Naive thymus-derived CD4-positive, alpha-beta T cell (primary cell): ENCODE measurements at regions not wholly inside any gene's neighbourhood (a gene's known extent, or its start where the extent isn't known, plus 50 kb on each side); places are given as distances from the start of the nearest gene placed in this dataset.
A peak's percentile ranks its signal among the peaks of the same experiment; 100 is the strongest.

Experiments
- ATAC-seq: fragments of 150-1000 bp; cut with Tn5 transposase; 2 replicates; pipeline ENCODE4 v1.10.0; 2021; ENCODE audit warnings: mild to moderate bottlenecking, moderate library complexity
- CTCF ChIA-PET: fragments of 350-600 bp; sonication (Branson Sonifier 250); formaldehyde crosslinking; loops from one replicate; lab custom pipeline; 2021; ENCODE audit warnings: antibody characterized with exemption; lab: Charles Lee
- POLR2A ChIA-PET: fragments of 350-600 bp; sonication (Branson Sonifier 250); formaldehyde crosslinking; loops from one replicate; lab custom pipeline; 2021; ENCODE audit warnings: antibody characterized with exemption, inconsistent platforms; lab: Charles Lee
- DNase-seq, 9 donors: peaks; one replicate each; pipeline versions ENCODE4 v3.0.0 to v3.0.0-alpha.2; 2020 to 2022; ENCODE audit warnings: mixed read lengths in 1 of 9
- H3K27ac ChIP-seq: one replicate; pipeline ENCODE4 v1.7.0; 2013; ENCODE audit warnings: mild to moderate bottlenecking, low read depth, low read length, moderate library complexity
- H3K27me3 ChIP-seq, 2 donors: one replicate each; pipeline ENCODE4 v1.7.0; 2013; ENCODE audit warnings: low read length in 2 of 2, mild to moderate bottlenecking in 2 of 2, moderate library complexity in 2 of 2; ENCODE audit not compliant: control insufficient read depth in 2 of 2, insufficient read depth in 2 of 2
- H3K36me3 ChIP-seq, 3 experiments: 1 replicate in 2 of 3; 2 replicates in 1 of 3; pipeline ENCODE4 v1.7.0; 2013; ENCODE audit warnings: low read length in 3 of 3, mild to moderate bottlenecking in 3 of 3, moderate library complexity in 1 of 3; ENCODE audit not compliant: insufficient read depth in 3 of 3, control insufficient read depth in 2 of 3
- H3K4me1 ChIP-seq, 2 donors: one replicate each; pipeline ENCODE4 v1.7.0; 2013; ENCODE audit warnings: low read length in 2 of 2, mild to moderate bottlenecking in 2 of 2, moderate library complexity in 1 of 2; ENCODE audit not compliant: control insufficient read depth in 2 of 2, insufficient read depth in 2 of 2
- H3K4me3 ChIP-seq: 2 replicates; pipeline ENCODE4 v1.7.0; 2013; ENCODE audit warnings: mild to moderate bottlenecking, low read length
- H3K9me3 ChIP-seq, 3 experiments: 1 replicate in 2 of 3; 2 replicates in 1 of 3; pipeline ENCODE4 v1.7.0; 2013; ENCODE audit warnings: low read length in 3 of 3; ENCODE audit not compliant: control insufficient read depth in 2 of 3
- H3K27ac Mint-ChIP-seq, 9 donors: one replicate each; pipeline ENCODE4 v1.8.0; 2020 to 2022; ENCODE audit warnings: mixed read lengths in 9 of 9, mild to moderate bottlenecking in 8 of 9, moderate library complexity in 5 of 9, inconsistent platforms in 2 of 9
- H3K27me3 Mint-ChIP-seq, 5 donors: one replicate each; pipeline ENCODE4 v1.8.0; 2021 to 2022; ENCODE audit warnings: mixed read lengths in 5 of 5, mild to moderate bottlenecking in 1 of 5
- H3K36me3 Mint-ChIP-seq, 5 donors: one replicate each; pipeline ENCODE4 v1.8.0; 2020 to 2022; ENCODE audit warnings: mixed read lengths in 5 of 5, mild to moderate bottlenecking in 3 of 5, inconsistent platforms in 1 of 5
- H3K4me1 Mint-ChIP-seq, 7 donors: one replicate each; pipeline ENCODE4 v1.8.0; 2020 to 2022; ENCODE audit warnings: mixed read lengths in 7 of 7, mild to moderate bottlenecking in 3 of 7, inconsistent platforms in 1 of 7
- H3K4me3 Mint-ChIP-seq, 10 donors: one replicate each; pipeline ENCODE4 v1.8.0; 2020 to 2022; ENCODE audit warnings: mild to moderate bottlenecking in 10 of 10, mixed read lengths in 10 of 10, moderate library complexity in 6 of 10, inconsistent platforms in 2 of 10
- H3K9me3 Mint-ChIP-seq, 11 donors: one replicate each; pipeline ENCODE4 v1.8.0; 2020 to 2022; ENCODE audit warnings: mixed read lengths in 11 of 11, mild to moderate bottlenecking in 4 of 11, inconsistent platforms in 1 of 11, moderate library complexity in 1 of 11
- intact Hi-C, 2 donors: fragments of 100-400 bp; cut with micrococcal nuclease; formaldehyde crosslinking; loops; one replicate each; pipeline ENCODE4 v1.15.1; 2023

GRCh38 chr6:121523628-121524027 is 88.2 kb downstream of the GJA1 start:
- H3K4me1 ChIP-seq, result no peaks in the 10 kb centered on the region

GRCh38 chr6:121526282-121526681 is 90.8 kb downstream of the GJA1 start:
- H3K9me3 Mint-ChIP-seq, result peaks cover 0 to 1% (median 0%) of the 10 kb centered on the region in 11 donors
- DNase-seq, result no peak
- ChIA-PET POLR2A (no interaction called here), CTCF (interaction anchor here (0.5 kb wide), 1 partner anchor 316 kb away, joined by 3 read pairs; no protein-coding TSS in a partner anchor)
- intact Hi-C loops, result no loop called here
- H3K27me3 Mint-ChIP-seq, result no peaks in the 10 kb centered on the region
- Histone ChIP-seq H3K27me3 (no peaks in the 10 kb centered on the region), H3K36me3 (no peaks in the 10 kb centered on the region), H3K4me3 (no peak overlapping the region), H3K27ac (no peak overlapping the region), H3K9me3 (no peaks in the 10 kb centered on the region), H3K4me1 (no peaks in the 10 kb centered on the region)
- H3K36me3 Mint-ChIP-seq, result no peaks in the 10 kb centered on the region
- H3K4me1 Mint-ChIP-seq, result no peaks in the 10 kb centered on the region
- ATAC-seq, result no peak
- H3K27ac Mint-ChIP-seq, result no peak overlapping the region
- no peak overlapping the region for H3K4me3 Mint-ChIP-seq

More at GRCh38 chr6:121523628-121524027, 88.2 kb downstream of the GJA1 start:
- no peaks in the 10 kb centered on the region for H3K9me3 ChIP-seq
- H3K36me3 ChIP-seq, result no peaks in the 10 kb centered on the region
- no peaks in the 10 kb centered on the region for H3K9me3 Mint-ChIP-seq
- H3K27me3 Mint-ChIP-seq, result no peaks in the 10 kb centered on the region
- H3K27ac ChIP-seq, result no peak overlapping the region
- peaks cover 0 to 1% (median 0%) of the 10 kb centered on the region in 5 donors for H3K36me3 Mint-ChIP-seq
- H3K27me3 ChIP-seq, result no peaks in the 10 kb centered on the region
- no peak overlapping the region for H3K4me3 Mint-ChIP-seq
- H3K4me1 Mint-ChIP-seq, result no peaks in the 10 kb centered on the region
- H3K27ac Mint-ChIP-seq, result no peak overlapping the region
- ATAC-seq, result no peak
- CTCF ChIA-PET, result no interaction called here
- POLR2A ChIA-PET, result no interaction called here
- DNase-seq, result no peak
- H3K4me3 ChIP-seq, result no peak overlapping the region
- intact Hi-C loops, result no loop called here

DNA sequence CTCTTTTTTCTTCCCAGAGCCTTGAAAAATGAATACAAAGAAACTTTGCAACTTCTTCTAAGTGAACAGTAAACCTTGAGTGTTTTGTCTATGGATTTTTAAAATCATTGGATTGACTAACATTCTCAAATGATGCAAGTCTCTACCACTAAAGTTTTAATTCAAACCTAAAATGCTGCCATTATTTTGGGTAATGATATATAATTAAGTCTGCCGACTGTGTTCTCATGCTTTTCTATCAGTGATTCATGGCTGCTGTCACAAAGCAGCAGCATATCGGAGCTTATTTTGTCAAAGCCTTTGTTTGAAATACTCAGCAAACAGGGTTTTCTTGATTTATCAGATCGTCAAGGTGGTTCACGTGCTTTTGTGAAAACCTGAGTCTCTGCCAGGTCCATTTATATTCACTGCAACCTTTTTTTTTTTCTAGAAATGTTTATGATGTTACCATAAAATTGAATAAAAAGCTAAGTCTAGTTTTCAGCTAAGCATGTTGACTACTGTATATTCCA is 96.3 kb downstream of the GJA1 start:
- CTCF ChIA-PET, result no interaction called here
- intact Hi-C loops, result no loop called here
- no peak overlapping the region for H3K27ac ChIP-seq

DNA sequence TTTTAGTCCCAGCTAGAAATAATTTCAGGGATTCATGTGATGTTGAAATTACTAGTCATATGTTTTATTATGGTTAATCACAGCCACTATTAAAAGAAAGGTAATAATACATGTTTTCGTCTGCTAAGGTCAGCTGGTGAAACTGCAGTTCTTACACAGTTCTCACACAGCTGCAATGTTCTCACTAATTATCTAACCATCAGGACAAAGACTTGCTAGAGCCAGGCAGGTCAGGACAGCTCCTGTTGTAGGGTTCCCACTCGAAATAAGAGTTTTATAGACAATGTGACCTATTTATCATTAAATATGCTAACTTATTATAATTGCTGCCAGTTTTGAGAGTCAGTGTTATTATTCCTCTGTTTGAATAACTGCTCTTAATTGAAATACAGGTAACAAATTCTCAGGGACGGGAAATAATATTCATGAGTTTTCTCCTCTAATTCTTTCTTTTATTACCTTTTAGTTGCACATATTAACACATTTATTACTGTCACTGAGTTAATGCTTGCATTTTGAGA is 97.9 kb downstream of the GJA1 start:
- Mint-ChIP-seq H3K27ac (no peak overlapping the region), H3K4me1 (peaks cover 0 to 6% (median 0%) of the 10 kb centered on the region in 7 donors), H3K4me3 (no peak overlapping the region), H3K27me3 (no peaks in the 10 kb centered on the region), H3K36me3 (no peaks in the 10 kb centered on the region), H3K9me3 (peaks cover 0 to 3% (median 0%) of the 10 kb centered on the region in 11 donors)
- intact Hi-C loops, result no loop called here
- H3K27me3 ChIP-seq, result no peaks in the 10 kb centered on the region
- no peaks in the 10 kb centered on the region for H3K36me3 ChIP-seq
- H3K9me3 ChIP-seq, result no peaks in the 10 kb centered on the region
- DNase-seq (no peak), ATAC-seq (no peak)
- ChIA-PET CTCF (interaction anchor here (0.7 kb wide), 1 partner anchor 294 kb away, joined by 4 read pairs; no protein-coding TSS in a partner anchor), POLR2A (interaction anchor here (0.6 kb wide), 1 partner anchor 208 kb away, joined by 8 read pairs; no protein-coding TSS in a partner anchor)
- no peak overlapping the region for H3K27ac ChIP-seq
- no peaks in the 10 kb centered on the region for H3K4me1 ChIP-seq
- H3K4me3 ChIP-seq, result no peak overlapping the region

More for the DNA sequence above, 96.3 kb downstream of the GJA1 start:
- no peak overlapping the region for H3K27ac Mint-ChIP-seq
- Histone ChIP-seq H3K27me3 (no peaks in the 10 kb centered on the region), H3K36me3 (no peaks in the 10 kb centered on the region), H3K4me1 (no peaks in the 10 kb centered on the region), H3K4me3 (no peak overlapping the region), H3K9me3 (no peaks in the 10 kb centered on the region)
- H3K4me3 Mint-ChIP-seq, result no peak overlapping the region
- peaks cover 0 to 3% (median 0%) of the 10 kb centered on the region in 11 donors for H3K9me3 Mint-ChIP-seq
- no peak for DNase-seq
- peaks cover 0 to 5% (median 0%) of the 10 kb centered on the region in 7 donors for H3K4me1 Mint-ChIP-seq
- no peaks in the 10 kb centered on the region for H3K27me3 Mint-ChIP-seq
- H3K36me3 Mint-ChIP-seq, result no peaks in the 10 kb centered on the region
- no peak for ATAC-seq
- POLR2A ChIA-PET, result no interaction called here

- peak overlapping the region in 1 of 9 donors; percentile 37 for H3K27ac Mint-ChIP-seq
- H3K36me3 Mint-ChIP-seq, result no peaks in the 10 kb centered on the region
- DNase-seq (no peak), ATAC-seq (no peak)
- no peaks in the 10 kb centered on the region for H3K36me3 ChIP-seq
- no peaks in the 10 kb centered on the region for H3K27me3 Mint-ChIP-seq
- peaks cover 0 to 3% (median 0%) of the 10 kb centered on the region in 11 donors for H3K9me3 Mint-ChIP-seq
- no peaks in the 10 kb centered on the region for H3K4me1 ChIP-seq
- intact Hi-C loops, result no loop called here
- ChIA-PET CTCF (no interaction called here), POLR2A (no interaction called here)
- no peaks in the 10 kb centered on the region for H3K9me3 ChIP-seq
- no peak overlapping the region for H3K4me3 ChIP-seq
- H3K27me3 ChIP-seq, result no peaks in the 10 kb centered on the region
- no peak overlapping the region for H3K4me3 Mint-ChIP-seq
- H3K4me1 Mint-ChIP-seq, result peaks cover 0 to 6% (median 0%) of the 10 kb centered on the region in 7 donors
- no peak overlapping the region for H3K27ac ChIP-seq
Measured at GRCh38 chr6:121535777-121536176, 100.3 kb downstream of the GJA1 start.

DNA sequence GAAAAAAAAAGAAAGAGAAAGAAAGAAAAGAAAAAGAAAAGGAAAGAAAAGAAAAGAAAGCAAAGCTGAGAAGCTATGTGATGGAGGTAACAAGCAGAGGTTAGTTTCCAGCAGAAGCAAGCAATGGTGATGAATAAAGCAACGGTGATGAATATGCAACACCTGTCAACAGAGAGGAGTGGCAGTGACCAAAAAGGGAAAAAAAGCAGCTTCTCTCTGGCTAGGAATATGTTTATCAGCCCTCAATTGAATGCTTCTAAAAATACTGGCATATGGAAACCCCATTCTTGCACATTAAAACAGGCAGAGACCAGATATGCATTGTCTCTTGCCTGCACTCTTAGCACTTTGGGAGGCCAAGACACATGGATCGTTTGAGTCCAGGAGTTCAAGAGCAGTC is 100.9 kb downstream of the GJA1 start:
- DNase-seq (no peak), ATAC-seq (no peak)
- Mint-ChIP-seq H3K27me3 (no peaks in the 10 kb centered on the region), H3K9me3 (peaks cover 0 to 3% (median 0%) of the 10 kb centered on the region in 11 donors), H3K4me1 (peaks cover 0 to 6% (median 0%) of the 10 kb centered on the region in 7 donors), H3K4me3 (no peak overlapping the region), H3K36me3 (no peaks in the 10 kb centered on the region), H3K27ac (peak overlapping the region in 1 of 9 donors; percentile 37)
- ChIA-PET CTCF (no interaction called here), POLR2A (no interaction called here)
- Histone ChIP-seq H3K4me1 (no peaks in the 10 kb centered on the region), H3K27me3 (no peaks in the 10 kb centered on the region), H3K27ac (no peak overlapping the region), H3K36me3 (no peaks in the 10 kb centered on the region), H3K9me3 (no peaks in the 10 kb centered on the region), H3K4me3 (no peak overlapping the region)
- intact Hi-C loops, result no loop called here

- no peaks in the 10 kb centered on the region for H3K36me3 Mint-ChIP-seq
- no peak overlapping the region for H3K4me3 ChIP-seq
- no peaks in the 10 kb centered on the region for H3K4me1 ChIP-seq
- ATAC-seq, result no peak
- no peak overlapping the region for H3K27ac Mint-ChIP-seq
- no peaks in the 10 kb centered on the region for H3K27me3 ChIP-seq
- no peak for DNase-seq
- POLR2A ChIA-PET, result no interaction called here
- CTCF ChIA-PET, result no interaction called here
- no peaks in the 10 kb centered on the region for H3K27me3 Mint-ChIP-seq
- no peaks in the 10 kb centered on the region for H3K36me3 ChIP-seq
- H3K4me1 Mint-ChIP-seq, result peaks cover 0 to 6% (median 0%) of the 10 kb centered on the region in 7 donors
- H3K4me3 Mint-ChIP-seq, result no peak overlapping the region
- intact Hi-C loops, result no loop called here
- H3K9me3 Mint-ChIP-seq, result peaks cover 0 to 3% (median 0%) of the 10 kb centered on the region in 11 donors
- H3K27ac ChIP-seq, result no peak overlapping the region
- H3K9me3 ChIP-seq, result no peaks in the 10 kb centered on the region
Measured at GRCh38 chr6:121539439-121539838, 104.0 kb downstream of the GJA1 start.
